ENCODE measurements at regions not wholly inside any gene's neighbourhood (a gene's known extent, or its start where the extent isn't known, plus 50 kb on each side); places are given as distances from the start of the nearest gene placed in this dataset.
"Not testable (repeated sequence)": the region's sequence is repeated elsewhere in the genome, so short reads cannot be mapped to it uniquely, and the experiment has no call there.

GRCh38 chr9:742914-743589, 98.4 kb upstream of the DMRT1 start:
- DNase-seq = no peak

DNA sequence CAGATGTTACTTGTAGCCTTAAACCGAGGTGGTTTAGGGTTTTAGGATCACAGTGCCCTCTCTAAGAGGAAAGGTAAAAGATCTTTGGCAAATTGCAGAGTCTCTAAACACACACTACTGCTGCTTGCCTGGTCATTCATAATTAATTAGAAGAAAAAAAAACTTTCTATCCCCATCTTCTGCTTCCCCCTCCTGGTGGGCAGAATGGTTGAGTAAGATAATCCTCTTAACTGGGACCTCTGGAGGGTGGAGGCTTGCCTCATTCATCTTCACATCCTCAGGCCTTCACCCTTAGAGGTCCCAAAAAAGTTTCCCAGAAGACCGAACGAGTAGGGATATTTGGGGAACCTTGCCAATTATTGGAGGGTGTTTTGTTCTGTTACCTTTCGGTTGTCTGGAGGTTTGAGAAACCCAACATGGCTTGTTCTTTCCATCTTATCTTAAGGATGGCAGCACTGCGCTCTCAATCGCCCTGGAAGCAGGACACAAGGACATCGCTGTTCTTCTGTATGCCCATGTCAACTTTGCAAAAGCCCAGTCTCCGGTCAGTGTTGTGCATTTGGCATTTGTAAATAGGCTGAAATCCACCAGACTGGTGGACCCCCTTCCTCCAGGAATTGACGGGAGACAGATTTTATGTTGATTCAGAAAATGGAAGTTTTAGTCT, 97.3 kb upstream of the DMRT1 start:
- DNase-seq = no peak

DNA sequence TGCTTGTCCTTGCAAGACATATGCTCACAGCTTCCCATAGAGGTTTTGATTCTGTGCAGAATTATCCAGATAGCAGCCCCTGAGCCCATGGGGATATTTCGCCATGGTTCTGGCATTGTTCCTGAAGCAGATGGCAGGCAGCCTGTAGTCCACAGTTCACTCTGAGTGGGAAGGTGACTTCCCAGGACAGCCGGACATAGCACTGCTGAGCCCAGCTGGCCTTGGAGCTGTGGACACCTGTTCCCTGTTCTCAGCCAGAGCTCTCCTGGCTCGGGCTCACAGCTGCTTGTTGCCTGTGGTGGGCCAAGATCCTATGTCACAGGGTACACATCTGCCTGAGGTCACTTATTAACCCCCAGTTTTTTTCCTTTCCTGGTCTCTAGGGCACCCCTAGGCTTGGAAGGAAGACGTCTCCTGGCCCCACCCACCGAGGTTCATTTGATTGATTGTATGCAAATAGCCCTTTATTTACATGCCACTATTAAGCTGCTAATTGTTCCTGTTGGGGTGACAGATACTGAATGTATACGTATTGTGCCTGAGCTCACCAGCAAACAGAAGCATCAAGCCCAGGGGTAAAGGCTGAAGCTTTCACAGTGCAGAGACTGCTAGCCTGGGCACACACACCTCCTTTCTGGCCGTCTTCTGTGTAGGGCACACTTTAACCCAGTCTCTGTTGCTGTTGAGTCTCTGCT, 96.6 kb upstream of the DMRT1 start:
- peak in 1 of 56 donors; percentile 27 for DNase-seq

DNA sequence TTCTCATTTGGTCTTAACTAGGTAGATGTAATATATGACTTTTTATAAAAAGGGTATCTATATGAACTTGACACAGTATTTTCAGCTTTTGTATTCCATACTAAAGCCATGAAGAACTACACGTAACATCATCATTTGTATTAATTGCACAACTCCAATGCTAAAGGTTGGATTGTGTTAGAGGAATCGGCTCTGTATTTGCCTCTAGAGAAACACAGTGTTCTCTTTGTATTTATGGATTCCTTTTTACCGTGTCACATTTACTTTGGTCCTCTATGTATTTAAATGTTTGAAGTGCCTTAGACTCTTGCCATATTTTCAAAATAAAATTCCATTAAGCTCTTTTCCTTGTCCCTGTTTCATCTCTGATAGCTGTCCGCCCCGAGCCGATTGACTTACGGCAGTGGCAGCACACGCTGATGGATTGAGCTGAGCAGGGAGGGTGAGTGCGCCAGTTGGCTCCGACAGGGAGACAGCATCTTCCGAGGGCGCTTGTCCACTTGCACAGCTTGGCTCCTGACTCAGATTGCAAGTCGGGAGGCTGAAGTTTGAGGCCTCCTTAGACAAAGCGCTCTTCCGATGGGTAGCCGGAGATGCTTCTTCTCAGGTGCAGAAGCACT, 95.6 kb upstream of the DMRT1 start:
- peak in 7 of 56 donors; percentile 21 to 63 (median 32) for DNase-seq

- no peak for DNase-seq
Measured at GRCh38 chr9:746661-747434, 94.6 kb upstream of the DMRT1 start.

GRCh38 chr9:747567-747966, 93.9 kb upstream of the DMRT1 start:
- no peak for DNase-seq

GRCh38 chr9:748861-749497, 92.5 kb upstream of the DMRT1 start:
- no peak for DNase-seq

- DNase-seq = no peak
Measured at GRCh38 chr9:749716-750115, 91.8 kb upstream of the DMRT1 start.

- peak in 2 of 56 donors; percentile 8 to 12 for DNase-seq
Measured at GRCh38 chr9:750249-750967, 91.1 kb upstream of the DMRT1 start.

GRCh38 chr9:751137-752051, 90.1 kb upstream of the DMRT1 start:
- DNase-seq = no peak

DNA sequence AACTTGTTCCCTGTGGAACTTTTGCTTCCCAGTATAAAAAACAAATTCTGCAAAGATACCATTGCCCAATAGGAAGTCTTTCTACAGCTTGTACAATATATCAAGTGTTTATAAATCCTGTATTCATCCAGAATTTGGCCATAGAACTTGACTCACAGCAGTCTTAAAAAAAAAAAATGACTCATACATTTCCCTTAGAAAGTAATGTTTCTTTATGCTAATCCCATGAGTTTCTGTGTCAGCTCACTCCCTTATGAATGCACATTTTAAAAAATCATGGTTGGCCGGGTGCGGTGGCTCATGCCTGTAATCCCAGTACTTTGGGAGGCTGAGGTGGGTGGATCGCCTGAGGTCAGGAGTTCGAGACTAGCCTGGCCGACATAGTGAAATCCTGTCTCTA, 89.3 kb upstream of the DMRT1 start:
- no peak for DNase-seq

- DNase-seq = no peak
Measured at GRCh38 chr9:752681-753200, 88.8 kb upstream of the DMRT1 start.

- DNase-seq = not testable (repeated sequence)
Measured at GRCh38 chr9:753734-754133, 87.8 kb upstream of the DMRT1 start.

- no peak for DNase-seq
Measured at GRCh38 chr9:754150-754931, 87.2 kb upstream of the DMRT1 start.

DNA sequence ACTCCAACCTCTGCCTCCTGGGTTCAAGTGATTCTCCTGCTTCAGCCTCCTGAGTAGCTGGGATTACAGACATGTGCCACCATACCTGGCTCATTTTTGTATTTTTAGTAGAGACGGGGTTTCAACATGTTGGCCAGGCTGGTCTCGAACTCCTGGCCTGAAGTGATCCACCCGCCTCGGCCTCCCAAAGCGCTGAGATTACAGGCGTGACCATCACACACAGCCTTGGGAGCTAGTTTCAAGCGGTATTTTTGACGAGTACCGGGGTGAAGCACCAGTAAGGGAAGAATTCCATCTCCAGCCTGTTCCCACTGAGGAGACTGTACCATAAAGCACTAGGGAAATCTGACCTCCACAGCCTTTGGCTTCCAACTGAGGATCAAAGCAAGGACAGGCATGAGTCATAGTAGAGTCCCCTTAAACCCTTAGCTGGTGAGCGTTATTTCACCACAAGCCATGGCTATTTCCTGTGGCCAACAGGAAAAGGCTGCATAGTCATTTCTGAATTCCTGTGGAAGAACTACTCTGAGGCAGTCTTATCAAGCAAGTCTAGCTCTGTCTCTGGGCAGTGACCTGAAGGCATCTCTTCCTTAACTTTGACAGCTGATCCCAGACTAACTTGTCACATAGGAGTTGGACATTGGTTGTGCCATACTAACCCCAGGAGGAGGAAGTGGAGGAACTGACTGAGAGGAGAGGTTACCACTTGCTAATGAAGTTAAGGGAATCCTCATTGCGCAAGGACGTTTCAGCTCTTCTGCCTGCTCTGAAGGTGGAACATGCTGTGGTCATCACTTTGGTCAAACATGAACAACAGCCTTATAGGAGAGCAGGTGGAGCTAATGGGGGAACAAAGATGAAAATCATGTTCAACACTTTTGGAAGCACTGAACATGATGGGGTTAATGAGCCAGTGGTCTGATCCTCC, 85.8 kb upstream of the DMRT1 start:
- DNase-seq = no peak

DNA sequence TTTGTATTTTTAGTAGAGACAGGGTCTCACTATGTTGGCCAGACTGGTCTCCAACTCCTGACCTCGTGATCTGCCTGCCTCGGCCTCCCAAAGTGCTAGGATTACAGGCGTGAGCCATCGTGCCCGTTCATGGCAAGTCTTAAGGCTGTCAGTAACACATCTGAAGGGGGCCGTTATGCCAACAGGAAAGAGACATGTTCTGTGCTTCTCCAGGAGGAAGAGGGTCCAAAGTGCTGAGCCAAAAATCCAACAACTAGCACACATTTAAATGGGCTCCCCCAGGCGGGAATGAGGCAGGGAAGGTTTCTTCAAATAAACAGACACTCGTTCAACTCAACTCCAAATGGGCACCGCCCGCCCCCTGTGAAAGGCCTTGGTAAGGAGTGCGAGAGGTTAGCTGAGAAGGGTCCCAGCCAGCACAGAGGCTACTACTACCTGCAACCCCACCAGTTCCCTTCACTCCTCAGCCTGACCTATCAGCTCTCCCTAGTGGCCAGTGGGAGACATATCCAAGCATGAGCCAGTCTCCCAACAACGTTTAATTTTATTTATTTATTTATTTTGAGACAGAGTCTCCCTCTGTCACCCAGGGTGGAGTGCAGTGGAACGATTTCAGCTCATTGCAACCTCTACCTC, 84.1 kb upstream of the DMRT1 start:
- peak in 19 of 56 donors; percentile 7 to 57 (median 28) for DNase-seq

Measured in amygdala (tissue), 56 donors.